T47D (cell line): ENCODE measurements at regions not wholly inside any gene's neighbourhood (a gene's known extent, or its start where the extent isn't known, plus 50 kb on each side); places are given as distances from the start of the nearest gene placed in this dataset.

Experiments used
- DNase-seq, 2 experiments: peaks; one replicate each; pipeline versions ENCODE4 v3.0.0 to v3.0.0-alpha.2; 2011 to 2012; ENCODE audit warnings: low read depth in 1 of 2, low spot score in 1 of 2
- JUND ChIP-seq: IDR thresholded peaks from 2 replicates; pipeline ENCODE4 v1.6.1; 2012; ENCODE audit warnings: low read depth
- in situ Hi-C: cut with HindIII; loops from 2 replicates; pipeline ENCODE4 v1.10.0; 2016; ENCODE audit warnings: low sequenced_read_pairs, low pct_unique_long_range_greater_than_20kb

DNA sequence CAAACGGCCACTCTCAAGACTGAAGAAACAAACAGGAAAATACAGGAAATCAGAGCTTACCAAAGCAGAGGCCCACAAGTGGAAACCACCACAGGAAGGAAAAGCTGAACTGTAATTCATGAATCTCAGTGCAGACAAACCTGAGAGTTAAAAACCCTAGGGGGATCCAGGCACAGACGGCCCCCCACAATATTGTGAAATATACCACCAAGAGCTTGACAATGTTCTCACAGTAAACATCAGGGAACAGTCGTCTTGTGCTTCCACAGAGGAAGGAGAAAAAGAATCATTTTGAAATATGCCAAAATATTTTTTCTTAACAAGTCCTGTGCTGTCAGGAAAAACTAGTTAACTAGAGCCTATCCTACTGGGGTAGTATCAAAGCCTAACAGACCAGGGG lies 68.2 kb upstream of the NRG3 start:
- no peak for TF ChIP-seq JUND
- in situ Hi-C loops, result no loop called here
- no peak for DNase-seq

DNA sequence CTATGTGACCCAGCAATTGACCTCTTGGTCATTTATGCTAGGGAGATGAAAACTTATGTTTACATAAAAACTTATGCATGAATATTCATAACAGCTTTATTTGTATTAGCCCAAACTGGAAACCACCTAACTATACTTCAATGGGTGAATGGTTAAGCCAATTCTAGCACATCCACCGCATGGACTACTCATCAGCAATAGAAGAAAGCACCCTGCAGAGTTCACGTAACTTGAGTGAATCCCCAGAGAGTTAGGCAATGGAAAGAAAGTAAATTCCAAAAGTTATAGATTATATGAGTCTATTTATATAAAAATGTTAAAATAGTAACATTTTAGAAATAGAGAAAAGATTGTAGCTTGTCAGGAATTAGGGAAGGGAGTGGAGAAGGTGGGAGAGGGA lies 60.2 kb upstream of the NRG3 start:
- TF ChIP-seq JUND, result no peak
- in situ Hi-C loops, result no loop called here
- no peak for DNase-seq

DNA sequence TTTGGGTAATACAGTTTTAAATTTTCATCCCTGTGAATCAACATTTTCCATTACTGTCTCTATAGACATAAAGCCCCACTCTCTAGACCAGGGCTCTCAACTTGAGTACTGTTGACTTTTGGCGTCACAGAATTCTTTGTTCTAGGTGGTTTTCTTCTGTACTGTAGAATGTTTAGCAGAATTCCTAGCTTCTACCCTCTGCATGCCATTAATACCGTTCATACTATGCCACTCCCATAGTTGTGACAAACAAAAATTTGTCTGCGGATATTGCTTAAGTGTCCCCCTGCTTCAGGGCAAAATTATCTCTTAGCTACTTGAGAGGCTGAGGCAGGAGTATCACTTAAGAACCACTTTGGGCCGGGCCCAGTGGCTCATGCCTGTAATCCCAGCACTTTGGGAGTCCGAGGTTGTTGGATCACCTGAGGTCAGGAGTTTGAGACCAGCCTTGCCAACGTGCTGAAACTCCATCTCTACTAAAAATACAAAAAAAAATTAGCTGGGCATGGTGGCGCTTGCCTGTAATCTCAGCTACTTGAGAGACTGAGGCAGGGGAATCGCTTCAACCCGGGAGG lies 57.3 kb upstream of the NRG3 start:
- DNase-seq, result no peak
- in situ Hi-C loops, result no loop called here
- no peak for TF ChIP-seq JUND

DNA sequence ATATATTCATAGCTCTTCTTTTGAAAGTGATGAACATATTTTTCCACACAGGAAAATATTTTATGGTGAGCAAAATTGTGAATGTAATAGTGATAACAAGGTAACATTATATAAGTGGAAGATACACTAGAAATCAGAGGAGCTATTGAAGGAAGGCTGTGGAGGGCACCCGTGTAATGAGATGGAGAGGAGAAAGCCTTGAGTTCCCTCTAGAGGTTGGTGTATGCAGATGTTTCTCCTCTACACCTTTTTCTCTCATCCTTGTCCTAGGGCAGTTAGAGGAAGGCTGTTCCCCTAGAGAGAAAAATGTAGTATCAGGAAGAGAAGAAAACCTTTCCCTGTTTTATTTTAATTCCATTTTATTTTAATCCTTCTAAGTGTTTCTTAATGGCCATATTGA lies 54.6 kb upstream of the NRG3 start:
- in situ Hi-C loops, result no loop called here
- DNase-seq, result peak; percentile 76 to 81
- no peak for TF ChIP-seq JUND
